HEK293 (cell line): ENCODE measurements at regions not wholly inside any gene's neighbourhood (a gene's known extent, or its start where the extent isn't known, plus 50 kb on each side); places are given as distances from the start of the nearest gene placed in this dataset.

Experiments
- CTCF ChIA-PET: fragments of 350-600 bp; formaldehyde crosslinking; extraction: SDS; loops from one replicate; lab custom pipeline; 2021; ENCODE audit warnings: antibody characterized with exemption; lab: Yijun Ruan, JAX
- POLR2A ChIA-PET: fragments of 300-600 bp; formaldehyde crosslinking; extraction: SDS; loops from one replicate; lab custom pipeline; 2020; ENCODE audit warnings: antibody characterized with exemption, inconsistent platforms; lab: Yijun Ruan, JAX
- H3K27ac ChIP-seq: fragments of 200-500 bp; sonication (Bioruptor generic); 2 replicates; pipeline ENCODE4 v1.5.1; 2014; ENCODE audit warnings: low read depth, low read length, control low read depth, inconsistent platforms; ENCODE audit errors: extremely low read depth
- H3K36me3 ChIP-seq, 2 experiments: fragments of 200-500 bp in 1 of 2; sonication (Bioruptor generic) in 1 of 2; 1 replicate in 1 of 2; 2 replicates in 1 of 2; pipeline ENCODE4 v1.5.1; 2014 to 2017; ENCODE audit warnings: inconsistent platforms in 2 of 2, low read length in 2 of 2; ENCODE audit not compliant: control insufficient read depth in 2 of 2, insufficient read depth in 1 of 2
- H3K4me1 ChIP-seq: fragments of 200-500 bp; sonication (Bioruptor generic); 2 replicates; pipeline ENCODE4 v1.5.1; 2014; ENCODE audit warnings: mild to moderate bottlenecking, low read length, inconsistent platforms; ENCODE audit not compliant: control insufficient read depth, insufficient read depth
- H3K4me3 ChIP-seq: 2 replicates; pipeline ENCODE4 v1.5.1; 2011; ENCODE audit warnings: low read depth, mild to moderate bottlenecking, control low read depth, low read length, moderate library complexity
- H3K9me3 ChIP-seq: fragments of 200-500 bp; sonication (Bioruptor generic); 2 replicates; pipeline ENCODE4 v1.5.1; 2014; ENCODE audit warnings: low read depth, low read length, inconsistent platforms; ENCODE audit not compliant: control insufficient read depth, insufficient read depth
- GLI2 ChIP-seq: fragments of 450-650 bp; formaldehyde crosslinking; IDR thresholded peaks from 2 replicates; pipeline ENCODE4; 2017; ENCODE audit warnings: missing biosample characterization, missing genetic modification characterization, low read depth, borderline replicate concordance
- GLIS1 ChIP-seq: fragments of 450-650 bp; formaldehyde crosslinking; IDR thresholded peaks from 2 replicates; pipeline ENCODE4 v1.5.1; 2016; ENCODE audit warnings: missing biosample characterization, missing genetic modification characterization
- HOXC10 ChIP-seq: sonication (generic); formaldehyde crosslinking; IDR thresholded peaks from 2 replicates; pipeline ENCODE4 v1.8.1; 2023; ENCODE audit warnings: mild to moderate bottlenecking, missing genetic modification reagents
- OSR2 ChIP-seq: fragments of 450-650 bp; formaldehyde crosslinking; IDR thresholded peaks from 2 replicates; pipeline ENCODE4 v1.5.1; 2016; ENCODE audit warnings: missing biosample characterization, missing genetic modification characterization
- RBAK ChIP-seq: fragments of 450-650 bp; formaldehyde crosslinking; IDR thresholded peaks from 2 replicates; pipeline ENCODE4 v1.5.1; 2016; ENCODE audit warnings: missing biosample characterization, missing genetic modification characterization
- TCF7L2 ChIP-seq: IDR thresholded peaks from 2 replicates; pipeline ENCODE4 v1.6.1; 2011; ENCODE audit warnings: low read depth, mild to moderate bottlenecking, inconsistent platforms, low read length, moderate library complexity, borderline replicate concordance
- ZBTB8A ChIP-seq: fragments of 450-650 bp; formaldehyde crosslinking; IDR thresholded peaks from 2 replicates; pipeline ENCODE4 v1.5.1; 2016; ENCODE audit warnings: missing biosample characterization, missing genetic modification characterization
- ZEB2 ChIP-seq: fragments of 450-650 bp; formaldehyde crosslinking; IDR thresholded peaks from 2 replicates; pipeline ENCODE4 v1.5.1; 2016; ENCODE audit warnings: missing biosample characterization, missing genetic modification characterization
- ZIC2 ChIP-seq: fragments of 450-650 bp; formaldehyde crosslinking; IDR thresholded peaks from 2 replicates; pipeline ENCODE4 v1.5.1; 2016; ENCODE audit warnings: missing biosample characterization, missing genetic modification characterization
- ZNF174 ChIP-seq: fragments of 450-650 bp; formaldehyde crosslinking; IDR thresholded peaks from 2 replicates; pipeline ENCODE4 v1.5.0; 2017; ENCODE audit warnings: missing biosample characterization, mild to moderate bottlenecking, missing genetic modification characterization
- ZNF214 ChIP-seq: fragments of 450-650 bp; formaldehyde crosslinking; IDR thresholded peaks from 2 replicates; pipeline ENCODE4 v1.5.1; 2017; ENCODE audit warnings: missing biosample characterization, mild to moderate bottlenecking, missing genetic modification characterization, borderline replicate concordance
- ZNF248 ChIP-seq: fragments of 450-650 bp; formaldehyde crosslinking; IDR thresholded peaks from 2 replicates; pipeline ENCODE4 v1.5.1; 2017; ENCODE audit warnings: missing biosample characterization, missing genetic modification characterization
- ZNF311 ChIP-seq: fragments of 450-650 bp; formaldehyde crosslinking; IDR thresholded peaks from 2 replicates; pipeline ENCODE4 v1.5.1; 2017; ENCODE audit warnings: missing biosample characterization, missing genetic modification characterization, borderline replicate concordance
- ZNF48 ChIP-seq: fragments of 450-650 bp; formaldehyde crosslinking; IDR thresholded peaks from 2 replicates; pipeline ENCODE4 v1.5.1; 2016; ENCODE audit warnings: missing biosample characterization, missing genetic modification characterization
- ZNF510 ChIP-seq: fragments of 450-650 bp; formaldehyde crosslinking; IDR thresholded peaks from 2 replicates; pipeline ENCODE4 v1.5.1; 2018; ENCODE audit warnings: mild to moderate bottlenecking, missing genetic modification characterization, missing biosample characterization; ENCODE audit not compliant: insufficient replicate concordance
- ZNF521 ChIP-seq: fragments of 450-650 bp; formaldehyde crosslinking; IDR thresholded peaks from 2 replicates; pipeline ENCODE4 v1.5.1; 2017; ENCODE audit warnings: missing biosample characterization, mild to moderate bottlenecking, missing genetic modification characterization
- ZNF529 ChIP-seq: fragments of 450-650 bp; formaldehyde crosslinking; IDR thresholded peaks from 2 replicates; pipeline ENCODE4 v1.5.1; 2017; ENCODE audit warnings: missing genetic modification characterization, missing biosample characterization; ENCODE audit not compliant: insufficient replicate concordance
- ZNF610 ChIP-seq: fragments of 450-650 bp; formaldehyde crosslinking; IDR thresholded peaks from 2 replicates; pipeline ENCODE4 v1.5.1; 2016; ENCODE audit warnings: missing biosample characterization, missing genetic modification characterization, borderline replicate concordance
- ZNF626 ChIP-seq: fragments of 450-650 bp; sonication (Bioruptor Pico); formaldehyde crosslinking; IDR thresholded peaks from 2 replicates; pipeline ENCODE4 v1.5.1; 2018; ENCODE audit warnings: missing biosample characterization, missing genetic modification characterization, inconsistent platforms
- ZNF639 ChIP-seq: fragments of 450-650 bp; formaldehyde crosslinking; IDR thresholded peaks from 2 replicates; pipeline ENCODE4 v1.5.1; 2016; ENCODE audit warnings: missing biosample characterization, missing genetic modification characterization
- ZNF692 ChIP-seq: fragments of 450-650 bp; formaldehyde crosslinking; IDR thresholded peaks from 2 replicates; pipeline ENCODE4 v1.5.1; 2016; ENCODE audit warnings: missing biosample characterization, missing genetic modification characterization
- ZNF776 ChIP-seq: fragments of 450-650 bp; formaldehyde crosslinking; IDR thresholded peaks from 2 replicates; pipeline ENCODE4 v1.5.0; 2017; ENCODE audit warnings: missing biosample characterization, missing genetic modification characterization, borderline replicate concordance
- ZNF777 ChIP-seq: fragments of 450-650 bp; formaldehyde crosslinking; IDR thresholded peaks from 2 replicates; pipeline ENCODE4 v1.5.1; 2017; ENCODE audit warnings: missing biosample characterization, missing genetic modification characterization, borderline replicate concordance
- TF ChIP-seq, protein P1 (sequence below): fragments of 450-650 bp; IDR thresholded peaks from 2 replicates; pipeline ENCODE4 v1.5.1; 2018; ENCODE audit warnings: missing biosample characterization, missing genetic modification characterization
- TF ChIP-seq, protein P2 (sequence below): fragments of 450-650 bp; formaldehyde crosslinking; IDR thresholded peaks from 2 replicates; pipeline ENCODE4 v1.5.1; 2016; ENCODE audit warnings: missing biosample characterization, missing genetic modification characterization, borderline replicate concordance
- TF ChIP-seq, protein P3 (sequence below): IDR thresholded peaks from 2 replicates; pipeline ENCODE4 v1.6.1; 2011; ENCODE audit warnings: mild to moderate bottlenecking, low read depth, low read length, borderline replicate concordance
- TF ChIP-seq, protein P4 (sequence below): fragments of 450-650 bp; formaldehyde crosslinking; IDR thresholded peaks from 2 replicates; pipeline ENCODE4 v1.5.1; 2017; ENCODE audit warnings: missing biosample characterization, missing genetic modification characterization

- no peaks in the 10 kb centered on the region for H3K36me3 ChIP-seq
- H3K27ac ChIP-seq: no peak overlapping the region
- POLR2A ChIA-PET: no interaction called here
- CTCF ChIA-PET: no interaction called here
- no peaks in the 10 kb centered on the region for H3K9me3 ChIP-seq
- TF ChIP-seq HOXC10 (CRISPR knock-in tag) (no peak), ZNF521 (tag by site-specific recombination) (no peak), ZNF510 (tag by site-specific recombination) (no peak), ZNF248 (tag by site-specific recombination) (no peak), GLI2 (no peak), ZBTB8A (tag by site-specific recombination) (no peak), ZNF639 (tag by site-specific recombination) (no peak), ZNF214 (tag by site-specific recombination) (no peak), ZNF529 (tag by site-specific recombination) (no peak), RBAK (tag by site-specific recombination) (no peak), GLIS1 (tag by site-specific recombination) (no peak), ZNF174 (tag by site-specific recombination) (no peak), ZNF692 (tag by site-specific recombination) (no peak), ZNF48 (tag by site-specific recombination) (no peak), TCF7L2 (no peak), ZEB2 (tag by site-specific recombination) (no peak), ZNF311 (tag by site-specific recombination) (no peak), ZNF626 (tag by site-specific recombination) (no peak), ZIC2 (no peak)
- TF ChIP-seq, protein P1, sequence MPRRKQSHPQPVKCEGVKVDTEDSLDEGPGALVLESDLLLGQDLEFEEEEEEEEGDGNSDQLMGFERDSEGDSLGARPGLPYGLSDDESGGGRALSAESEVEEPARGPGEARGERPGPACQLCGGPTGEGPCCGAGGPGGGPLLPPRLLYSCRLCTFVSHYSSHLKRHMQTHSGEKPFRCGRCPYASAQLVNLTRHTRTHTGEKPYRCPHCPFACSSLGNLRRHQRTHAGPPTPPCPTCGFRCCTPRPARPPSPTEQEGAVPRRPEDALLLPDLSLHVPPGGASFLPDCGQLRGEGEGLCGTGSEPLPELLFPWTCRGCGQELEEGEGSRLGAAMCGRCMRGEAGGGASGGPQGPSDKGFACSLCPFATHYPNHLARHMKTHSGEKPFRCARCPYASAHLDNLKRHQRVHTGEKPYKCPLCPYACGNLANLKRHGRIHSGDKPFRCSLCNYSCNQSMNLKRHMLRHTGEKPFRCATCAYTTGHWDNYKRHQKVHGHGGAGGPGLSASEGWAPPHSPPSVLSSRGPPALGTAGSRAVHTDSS: no peak
- no peaks in the 10 kb centered on the region for H3K4me1 ChIP-seq
- H3K4me3 ChIP-seq: no peak overlapping the region
Measured at GRCh38 chr7:12862146-12862545, 174.7 kb downstream of the ARL4A start.

DNA sequence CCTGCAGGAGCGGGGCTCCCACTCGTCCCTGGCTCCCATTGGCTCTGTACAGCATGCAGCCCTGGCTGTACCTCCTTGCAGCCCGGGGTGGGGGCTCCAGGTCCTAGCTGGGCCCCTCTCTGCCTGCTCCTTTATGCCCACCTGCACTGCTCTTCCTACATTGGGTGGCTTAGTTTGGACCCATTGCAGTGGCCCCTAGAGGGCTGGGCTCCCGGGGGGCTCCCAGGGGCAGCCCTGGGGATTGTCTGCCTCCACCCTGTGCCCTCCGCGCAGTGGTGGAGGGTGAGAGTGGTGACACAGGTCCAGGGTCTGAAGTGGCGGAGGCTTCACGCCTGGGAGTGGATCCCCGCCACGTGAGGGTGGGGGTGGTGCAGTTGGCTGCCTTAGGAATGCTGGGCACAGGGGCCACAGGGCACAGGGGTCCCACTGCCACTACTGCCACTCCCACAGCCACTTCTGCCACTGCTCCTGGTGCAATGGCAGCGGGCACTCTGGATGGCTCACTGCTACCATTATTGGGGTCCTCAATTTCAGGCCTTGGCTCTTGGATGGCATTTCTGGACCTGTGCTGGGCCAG, 177.1 kb downstream of the ARL4A start:
- POLR2A ChIA-PET: no interaction called here

More for the DNA sequence above, 177.1 kb downstream of the ARL4A start:
- Histone ChIP-seq H3K9me3 (no peaks in the 10 kb centered on the region), H3K4me3 (no peak overlapping the region), H3K27ac (no peak overlapping the region), H3K4me1 (no peaks in the 10 kb centered on the region), H3K36me3 (no peaks in the 10 kb centered on the region)
- TF ChIP-seq OSR2: no peak
- TF ChIP-seq, protein P2, sequence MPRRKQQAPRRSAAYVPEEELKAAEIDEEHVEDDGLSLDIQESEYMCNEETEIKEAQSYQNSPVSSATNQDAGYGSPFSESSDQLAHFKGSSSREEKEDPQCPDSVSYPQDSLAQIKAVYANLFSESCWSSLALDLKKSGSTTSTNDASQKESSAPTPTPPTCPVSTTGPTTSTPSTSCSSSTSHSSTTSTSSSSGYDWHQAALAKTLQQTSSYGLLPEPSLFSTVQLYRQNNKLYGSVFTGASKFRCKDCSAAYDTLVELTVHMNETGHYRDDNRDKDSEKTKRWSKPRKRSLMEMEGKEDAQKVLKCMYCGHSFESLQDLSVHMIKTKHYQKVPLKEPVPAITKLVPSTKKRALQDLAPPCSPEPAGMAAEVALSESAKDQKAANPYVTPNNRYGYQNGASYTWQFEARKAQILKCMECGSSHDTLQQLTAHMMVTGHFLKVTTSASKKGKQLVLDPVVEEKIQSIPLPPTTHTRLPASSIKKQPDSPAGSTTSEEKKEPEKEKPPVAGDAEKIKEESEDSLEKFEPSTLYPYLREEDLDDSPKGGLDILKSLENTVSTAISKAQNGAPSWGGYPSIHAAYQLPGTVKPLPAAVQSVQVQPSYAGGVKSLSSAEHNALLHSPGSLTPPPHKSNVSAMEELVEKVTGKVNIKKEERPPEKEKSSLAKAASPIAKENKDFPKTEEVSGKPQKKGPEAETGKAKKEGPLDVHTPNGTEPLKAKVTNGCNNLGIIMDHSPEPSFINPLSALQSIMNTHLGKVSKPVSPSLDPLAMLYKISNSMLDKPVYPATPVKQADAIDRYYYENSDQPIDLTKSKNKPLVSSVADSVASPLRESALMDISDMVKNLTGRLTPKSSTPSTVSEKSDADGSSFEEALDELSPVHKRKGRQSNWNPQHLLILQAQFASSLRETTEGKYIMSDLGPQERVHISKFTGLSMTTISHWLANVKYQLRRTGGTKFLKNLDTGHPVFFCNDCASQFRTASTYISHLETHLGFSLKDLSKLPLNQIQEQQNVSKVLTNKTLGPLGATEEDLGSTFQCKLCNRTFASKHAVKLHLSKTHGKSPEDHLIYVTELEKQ (tag by site-specific recombination): no peak
- no peak for TF ChIP-seq ZNF777 (tag by site-specific recombination)
- no peak for TF ChIP-seq ZNF776
- no peak for TF ChIP-seq ZNF610 (tag by site-specific recombination)
- TF ChIP-seq, protein P3, sequence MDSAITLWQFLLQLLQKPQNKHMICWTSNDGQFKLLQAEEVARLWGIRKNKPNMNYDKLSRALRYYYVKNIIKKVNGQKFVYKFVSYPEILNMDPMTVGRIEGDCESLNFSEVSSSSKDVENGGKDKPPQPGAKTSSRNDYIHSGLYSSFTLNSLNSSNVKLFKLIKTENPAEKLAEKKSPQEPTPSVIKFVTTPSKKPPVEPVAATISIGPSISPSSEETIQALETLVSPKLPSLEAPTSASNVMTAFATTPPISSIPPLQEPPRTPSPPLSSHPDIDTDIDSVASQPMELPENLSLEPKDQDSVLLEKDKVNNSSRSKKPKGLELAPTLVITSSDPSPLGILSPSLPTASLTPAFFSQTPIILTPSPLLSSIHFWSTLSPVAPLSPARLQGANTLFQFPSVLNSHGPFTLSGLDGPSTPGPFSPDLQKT: no peak
- TF ChIP-seq, protein P4, sequence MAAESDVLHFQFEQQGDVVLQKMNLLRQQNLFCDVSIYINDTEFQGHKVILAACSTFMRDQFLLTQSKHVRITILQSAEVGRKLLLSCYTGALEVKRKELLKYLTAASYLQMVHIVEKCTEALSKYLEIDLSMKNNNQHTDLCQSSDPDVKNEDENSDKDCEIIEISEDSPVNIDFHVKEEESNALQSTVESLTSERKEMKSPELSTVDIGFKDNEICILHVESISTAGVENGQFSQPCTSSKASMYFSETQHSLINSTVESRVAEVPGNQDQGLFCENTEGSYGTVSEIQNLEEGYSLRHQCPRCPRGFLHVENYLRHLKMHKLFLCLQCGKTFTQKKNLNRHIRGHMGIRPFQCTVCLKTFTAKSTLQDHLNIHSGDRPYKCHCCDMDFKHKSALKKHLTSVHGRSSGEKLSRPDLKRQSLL: no peak
- CTCF ChIA-PET: no interaction called here
